KMS-11 (cell line): ENCODE measurements at regions not wholly inside any gene's neighbourhood (a gene's known extent, or its start where the extent isn't known, plus 50 kb on each side); places are given as distances from the start of the nearest gene placed in this dataset.

ENCODE experiments used
- H2AFZ ChIP-seq: fragments of 200-600 bp; sonication (generic); 2 replicates; pipeline ENCODE4 v1.6.1; 2016; ENCODE audit warnings: antibody characterized with exemption, mixed run types, low read depth
- H3K27ac ChIP-seq: fragments of 200-600 bp; sonication (generic); 2 replicates; pipeline ENCODE4 v1.6.1; 2016; ENCODE audit warnings: mild to moderate bottlenecking, mixed run types
- H3K27me3 ChIP-seq: fragments of 200-600 bp; sonication (generic); 2 replicates; pipeline ENCODE4 v1.6.1; 2017; ENCODE audit warnings: mild to moderate bottlenecking, low read depth, mixed run types, moderate library complexity; ENCODE audit not compliant: insufficient read depth
- H3K36me3 ChIP-seq: fragments of 200-600 bp; sonication (generic); 2 replicates; pipeline ENCODE4 v1.6.1; 2017; ENCODE audit warnings: mild to moderate bottlenecking, mixed run types; ENCODE audit not compliant: insufficient read depth
- H3K4me1 ChIP-seq: fragments of 200-600 bp; sonication (generic); 2 replicates; pipeline ENCODE4 v1.6.1; 2016; ENCODE audit warnings: mild to moderate bottlenecking, low read depth, mixed run types; ENCODE audit not compliant: poor library complexity, severe bottlenecking
- H3K4me2 ChIP-seq: fragments of 200-600 bp; sonication (generic); 2 replicates; pipeline ENCODE4 v1.7.0; 2016; ENCODE audit warnings: mild to moderate bottlenecking, mixed run types
- H3K4me3 ChIP-seq: fragments of 200-600 bp; sonication (generic); IDR thresholded peaks from 2 replicates; pipeline ENCODE4 v1.6.1; 2017; ENCODE audit warnings: low read depth, low read length, mixed read lengths; ENCODE audit not compliant: insufficient read depth
- H3K79me2 ChIP-seq: fragments of 200-600 bp; sonication (generic); 2 replicates; pipeline ENCODE4 v1.6.1; 2016; ENCODE audit warnings: low read depth, mixed run types; ENCODE audit not compliant: insufficient read depth
- H3K9ac ChIP-seq: fragments of 200-600 bp; sonication (generic); 2 replicates; pipeline ENCODE4 v1.6.1; 2016; ENCODE audit warnings: mild to moderate bottlenecking, mixed run types
- H4K20me1 ChIP-seq: fragments of 200-600 bp; sonication (generic); 2 replicates; pipeline ENCODE4 v1.6.1; 2016; ENCODE audit warnings: mild to moderate bottlenecking, mixed run types; ENCODE audit not compliant: insufficient read depth
- TF ChIP-seq, protein P1 (sequence below): fragments of 200-600 bp; sonication (generic); conservative IDR thresholded peaks from 2 replicates; pipeline ENCODE4 v1.6.1; 2017; ENCODE audit warnings: low read depth, mild to moderate bottlenecking, antibody characterized with exemption, low read length, moderate library complexity, mixed read lengths

DNA sequence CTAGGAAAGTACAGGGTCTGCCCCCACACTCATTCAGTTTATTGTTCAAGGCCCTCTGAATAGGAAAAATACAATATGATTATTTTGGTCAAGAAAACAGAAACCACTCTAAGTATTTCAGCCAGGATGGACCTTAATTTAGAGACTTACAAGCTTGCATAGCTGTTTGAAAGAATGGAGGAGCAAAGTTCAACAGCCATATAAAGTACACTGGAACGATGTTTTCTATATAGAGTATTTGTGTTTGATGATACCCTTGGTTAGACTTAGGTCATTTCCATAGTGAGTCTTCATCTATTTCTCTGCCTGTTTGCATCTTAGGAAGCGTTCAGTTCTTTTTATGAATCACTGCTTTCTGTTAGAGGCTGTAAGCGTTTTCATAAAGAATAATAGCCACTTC, 366.2 kb downstream of the NUP35 start:
- Histone ChIP-seq H3K79me2 (no peaks in the 10 kb centered on the region), H2AFZ (no peak overlapping the region), H3K9ac (no peak overlapping the region), H3K4me2 (no peak overlapping the region), H3K4me1 (no peaks in the 10 kb centered on the region), H3K27ac (no peak overlapping the region), H3K4me3 (no peak overlapping the region), H4K20me1 (no peaks in the 10 kb centered on the region), H3K36me3 (no peaks in the 10 kb centered on the region), H3K27me3 (no peaks in the 10 kb centered on the region)
- TF ChIP-seq, protein P1, sequence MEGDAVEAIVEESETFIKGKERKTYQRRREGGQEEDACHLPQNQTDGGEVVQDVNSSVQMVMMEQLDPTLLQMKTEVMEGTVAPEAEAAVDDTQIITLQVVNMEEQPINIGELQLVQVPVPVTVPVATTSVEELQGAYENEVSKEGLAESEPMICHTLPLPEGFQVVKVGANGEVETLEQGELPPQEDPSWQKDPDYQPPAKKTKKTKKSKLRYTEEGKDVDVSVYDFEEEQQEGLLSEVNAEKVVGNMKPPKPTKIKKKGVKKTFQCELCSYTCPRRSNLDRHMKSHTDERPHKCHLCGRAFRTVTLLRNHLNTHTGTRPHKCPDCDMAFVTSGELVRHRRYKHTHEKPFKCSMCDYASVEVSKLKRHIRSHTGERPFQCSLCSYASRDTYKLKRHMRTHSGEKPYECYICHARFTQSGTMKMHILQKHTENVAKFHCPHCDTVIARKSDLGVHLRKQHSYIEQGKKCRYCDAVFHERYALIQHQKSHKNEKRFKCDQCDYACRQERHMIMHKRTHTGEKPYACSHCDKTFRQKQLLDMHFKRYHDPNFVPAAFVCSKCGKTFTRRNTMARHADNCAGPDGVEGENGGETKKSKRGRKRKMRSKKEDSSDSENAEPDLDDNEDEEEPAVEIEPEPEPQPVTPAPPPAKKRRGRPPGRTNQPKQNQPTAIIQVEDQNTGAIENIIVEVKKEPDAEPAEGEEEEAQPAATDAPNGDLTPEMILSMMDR: no peak

DNA sequence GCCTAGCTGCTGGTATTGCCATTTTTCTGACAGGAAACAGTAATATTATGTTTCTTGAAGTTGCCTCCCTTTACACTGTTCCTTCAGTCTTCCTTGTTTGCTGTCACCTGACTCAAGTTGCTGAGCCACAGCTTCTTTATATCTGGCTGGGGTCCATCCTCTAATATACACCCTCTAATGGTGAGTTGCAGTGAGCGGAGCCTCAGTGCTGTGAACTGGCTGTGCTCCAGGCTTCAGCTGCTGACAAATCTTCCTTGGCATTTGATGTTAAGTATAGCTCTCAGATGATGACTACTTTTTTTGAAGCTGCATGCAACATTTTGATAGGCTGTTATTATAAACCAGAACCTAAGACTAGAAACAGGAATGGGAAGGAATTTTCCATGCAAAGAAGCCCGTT, 366.7 kb downstream of the NUP35 start:
- H3K27ac ChIP-seq: no peak overlapping the region
- no peak overlapping the region for H3K4me2 ChIP-seq

DNA sequence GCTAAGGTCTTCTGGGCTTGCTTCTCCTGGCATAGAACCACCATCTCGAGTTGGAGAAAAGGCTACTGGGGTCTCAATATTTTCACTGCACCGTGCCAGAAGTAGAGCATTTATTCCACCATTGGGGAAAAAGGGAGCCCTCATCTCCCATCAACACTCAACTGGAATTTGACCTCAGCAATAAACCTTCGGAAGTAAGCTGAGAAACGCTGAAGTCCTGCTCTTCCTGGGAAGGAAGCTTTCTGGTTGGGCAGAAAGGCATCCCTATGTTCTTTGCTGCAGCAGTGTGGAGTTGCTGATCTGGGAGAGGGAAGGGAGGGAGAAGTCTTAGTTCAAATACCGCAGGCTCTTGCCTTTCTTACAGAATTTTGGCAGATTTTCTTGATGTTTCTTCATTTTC, 368.8 kb downstream of the NUP35 start:
- no peak overlapping the region for H3K9ac ChIP-seq
- no peaks in the 10 kb centered on the region for H4K20me1 ChIP-seq
- no peak overlapping the region for H3K4me2 ChIP-seq
- no peaks in the 10 kb centered on the region for H3K4me1 ChIP-seq
- no peak overlapping the region for H3K4me3 ChIP-seq
- TF ChIP-seq, protein P1: no peak
- no peak overlapping the region for H2AFZ ChIP-seq
- no peak overlapping the region for H3K27ac ChIP-seq
- H3K79me2 ChIP-seq: no peaks in the 10 kb centered on the region
- H3K27me3 ChIP-seq: no peaks in the 10 kb centered on the region
- no peaks in the 10 kb centered on the region for H3K36me3 ChIP-seq

More for the DNA sequence above, 366.7 kb downstream of the NUP35 start:
- Histone ChIP-seq H4K20me1 (no peaks in the 10 kb centered on the region), H3K79me2 (no peaks in the 10 kb centered on the region), H3K4me1 (no peaks in the 10 kb centered on the region), H3K27me3 (no peaks in the 10 kb centered on the region), H2AFZ (no peak overlapping the region), H3K36me3 (no peaks in the 10 kb centered on the region), H3K9ac (no peak overlapping the region), H3K4me3 (no peak overlapping the region)
- TF ChIP-seq, protein P1: no peak

DNA sequence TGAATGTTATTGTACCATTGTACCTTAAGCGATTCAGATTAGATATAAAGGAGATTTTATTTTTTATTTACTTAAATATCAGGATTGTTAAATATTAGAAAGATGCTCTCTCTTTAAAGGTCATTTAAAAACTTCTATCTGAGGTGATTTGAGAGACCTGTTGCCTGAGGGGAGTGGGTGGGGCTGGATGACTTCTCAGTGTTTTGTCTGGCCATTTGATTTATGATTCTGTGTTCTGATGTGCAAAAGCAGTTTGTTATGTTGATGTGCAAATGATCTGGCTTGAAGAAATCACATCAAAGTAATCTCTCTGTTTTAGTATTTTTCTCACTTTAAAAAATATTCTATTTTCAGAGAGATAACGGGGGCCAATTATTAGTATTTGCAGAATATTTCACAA, 370.8 kb downstream of the NUP35 start:
- no peak overlapping the region for H3K9ac ChIP-seq
- H3K36me3 ChIP-seq: no peaks in the 10 kb centered on the region
- no peaks in the 10 kb centered on the region for H4K20me1 ChIP-seq
- H3K27me3 ChIP-seq: no peaks in the 10 kb centered on the region
- no peaks in the 10 kb centered on the region for H3K4me1 ChIP-seq
- no peak overlapping the region for H3K27ac ChIP-seq
- no peak overlapping the region for H2AFZ ChIP-seq
- no peak overlapping the region for H3K4me3 ChIP-seq
- H3K79me2 ChIP-seq: no peaks in the 10 kb centered on the region
- TF ChIP-seq, protein P1: no peak
- H3K4me2 ChIP-seq: no peak overlapping the region
